ENCODE measurements at regions not wholly inside any gene's neighbourhood (a gene's known extent, or its start where the extent isn't known, plus 50 kb on each side); places are given as distances from the start of the nearest gene placed in this dataset.

- ChIA-PET CTCF (ENCODE audit: partially characterized antibody) (no interaction called here), POLR2A (ENCODE audit: partially characterized antibody) (no interaction called here)
- H2AFZ ChIP-seq (ENCODE audit: low read length) = no peak overlapping the region
- no peak overlapping the region for H3K56ac ChIP-seq (replicated peaks; ENCODE audit: insufficient read length, low read depth, low read length)
- no peak overlapping the region for H3K18ac ChIP-seq (ENCODE audit: extremely low read depth, low read length)
- no peak overlapping the region for H3K27ac ChIP-seq (ENCODE audit: low read depth, low read length)
- H3K79me1 ChIP-seq (ENCODE audit: low read depth, low read length) = no peaks in the 10 kb centered on the region
- no peak overlapping the region for H4K91ac ChIP-seq (replicated peaks; ENCODE audit: insufficient read length, low read length)
- no peak overlapping the region for H3K9ac ChIP-seq (replicated peaks in 1 of 4; ENCODE audit: extremely low read depth in 1 of 4, low read depth in 3 of 4, low read length in 3 of 4)
- no peak overlapping the region for H2BK120ac ChIP-seq (replicated peaks; ENCODE audit: low read depth, low read length)
- no peak overlapping the region for H3K23ac ChIP-seq (ENCODE audit: insufficient read length)
- no peak overlapping the region for H3K4me3 ChIP-seq (ENCODE audit: extremely low read depth in 1 of 4, insufficient read depth in 2 of 4, low read depth in 3 of 4, low read length in 4 of 4)
- no peak overlapping the region for H3K4me2 ChIP-seq (ENCODE audit: insufficient read depth in 1 of 2, low read depth in 2 of 2, low read length in 2 of 2)
- 82% methylated on average over 3 of the region's 3 CpGs; no CpG with 5 or more reads in 1 of the 2 experiments for WGBS, 2 experiments (ENCODE audit: extremely low coverage in 1 of 2, insufficient coverage in 1 of 2, insufficient read length in 1 of 2, insufficient replicate concordance in 2 of 2, low coverage in 1 of 2, low lambda C conversion rate in 2 of 2, missing lambda C conversion rate in 1 of 2)
- no peak overlapping the region for H4K5ac ChIP-seq (ENCODE audit: insufficient read length, low read depth, low read length)
- DNase-seq (ENCODE audit: low read depth in 1 of 2, low spot score in 2 of 2) = no peak
- H2BK5ac ChIP-seq (ENCODE audit: low read depth, low read length) = no peak overlapping the region
- H3K4ac ChIP-seq (replicated peaks; ENCODE audit: insufficient read length, low read depth, low read length) = no peak overlapping the region
- no peak overlapping the region for H2BK15ac ChIP-seq (ENCODE audit: low read length)
- no peak for FAIRE-seq
- H3K36me3 ChIP-seq (ENCODE audit: control insufficient read depth in 2 of 4, insufficient read depth in 4 of 4, low read length in 3 of 4) = no peaks in the 10 kb centered on the region
- H2BK20ac ChIP-seq (ENCODE audit: low read length) = no peak overlapping the region
- H3K14ac ChIP-seq (ENCODE audit: insufficient read length) = no peak overlapping the region
- TF ChIP-seq TCF12 (IDR thresholded peaks at IDR 0.05; ENCODE audit: low read depth, low read length) = no peak
- no peaks in the 10 kb centered on the region for H3K23me2 ChIP-seq (ENCODE audit: low read depth, low read length)
- no peaks in the 10 kb centered on the region for H4K20me1 ChIP-seq (replicated peaks in 1 of 2; ENCODE audit: control insufficient read depth in 1 of 2, insufficient read depth in 2 of 2, low read length in 2 of 2)
- no peaks in the 10 kb centered on the region for H3K4me1 ChIP-seq (replicated peaks in 1 of 4; ENCODE audit: control insufficient read depth in 3 of 4, insufficient read depth in 4 of 4, low read length in 3 of 4)
- H2BK12ac ChIP-seq (ENCODE audit: low read depth, low read length) = no peak overlapping the region
- no peaks in the 10 kb centered on the region for H3K79me2 ChIP-seq (ENCODE audit: control insufficient read depth in 1 of 2, insufficient read depth in 2 of 2, low read length in 2 of 2)
- H2AK5ac ChIP-seq (ENCODE audit: low read depth, low read length) = no peak overlapping the region
- no peak overlapping the region for H4K8ac ChIP-seq (ENCODE audit: extremely low read depth, insufficient read depth, low read length)
- no peaks in the 10 kb centered on the region for H3K27me3 ChIP-seq (replicated peaks in 1 of 4; ENCODE audit: control insufficient read depth in 3 of 4, extremely low read depth in 1 of 4, insufficient read depth in 3 of 4, low read length in 3 of 4)
- H3K9me3 ChIP-seq (ENCODE audit: insufficient read depth in 2 of 2, low read depth in 1 of 2, low read length in 1 of 2) = 0 out of 4 replicates have a peak, but pooled peaks cover 0 to 6% of the 10 kb centered on the region in 2 experiments
Observed at GRCh38 chr11:87391496-87391895, 353.8 kb downstream of the TMEM135 start.
